HEK293 (cell line): ENCODE measurements at regions not wholly inside any gene's neighbourhood (a gene's known extent, or its start where the extent isn't known, plus 50 kb on each side); places are given as distances from the start of the nearest gene placed in this dataset.

Experiments
- CTCF ChIA-PET: fragments of 350-600 bp; formaldehyde crosslinking; extraction: SDS; loops from one replicate; lab custom pipeline; 2021; ENCODE audit warnings: antibody characterized with exemption; lab: Yijun Ruan, JAX
- POLR2A ChIA-PET: fragments of 300-600 bp; formaldehyde crosslinking; extraction: SDS; loops from one replicate; lab custom pipeline; 2020; ENCODE audit warnings: antibody characterized with exemption, inconsistent platforms; lab: Yijun Ruan, JAX
- H3K27ac ChIP-seq: fragments of 200-500 bp; sonication (Bioruptor generic); 2 replicates; pipeline ENCODE4 v1.5.1; 2014; ENCODE audit warnings: low read depth, low read length, control low read depth, inconsistent platforms; ENCODE audit errors: extremely low read depth
- H3K36me3 ChIP-seq, 2 experiments: fragments of 200-500 bp in 1 of 2; sonication (Bioruptor generic) in 1 of 2; 1 replicate in 1 of 2; 2 replicates in 1 of 2; pipeline ENCODE4 v1.5.1; 2014 to 2017; ENCODE audit warnings: inconsistent platforms in 2 of 2, low read length in 2 of 2; ENCODE audit not compliant: control insufficient read depth in 2 of 2, insufficient read depth in 1 of 2
- H3K4me1 ChIP-seq: fragments of 200-500 bp; sonication (Bioruptor generic); 2 replicates; pipeline ENCODE4 v1.5.1; 2014; ENCODE audit warnings: mild to moderate bottlenecking, low read length, inconsistent platforms; ENCODE audit not compliant: control insufficient read depth, insufficient read depth
- H3K4me3 ChIP-seq: 2 replicates; pipeline ENCODE4 v1.5.1; 2011; ENCODE audit warnings: low read depth, mild to moderate bottlenecking, control low read depth, low read length, moderate library complexity
- H3K9me3 ChIP-seq: fragments of 200-500 bp; sonication (Bioruptor generic); 2 replicates; pipeline ENCODE4 v1.5.1; 2014; ENCODE audit warnings: low read depth, low read length, inconsistent platforms; ENCODE audit not compliant: control insufficient read depth, insufficient read depth
- GLI2 ChIP-seq: fragments of 450-650 bp; formaldehyde crosslinking; IDR thresholded peaks from 2 replicates; pipeline ENCODE4; 2017; ENCODE audit warnings: missing biosample characterization, missing genetic modification characterization, low read depth, borderline replicate concordance
- GLIS1 ChIP-seq: fragments of 450-650 bp; formaldehyde crosslinking; IDR thresholded peaks from 2 replicates; pipeline ENCODE4 v1.5.1; 2016; ENCODE audit warnings: missing biosample characterization, missing genetic modification characterization
- RBAK ChIP-seq: fragments of 450-650 bp; formaldehyde crosslinking; IDR thresholded peaks from 2 replicates; pipeline ENCODE4 v1.5.1; 2016; ENCODE audit warnings: missing biosample characterization, missing genetic modification characterization
- SCRT2 ChIP-seq: fragments of 450-650 bp; formaldehyde crosslinking; IDR thresholded peaks from 2 replicates; pipeline ENCODE4 v1.5.1; 2016; ENCODE audit warnings: missing biosample characterization, missing genetic modification characterization
- SETDB1 ChIP-seq: IDR thresholded peaks from one replicate; pipeline ENCODE4 v1.6.1; 2017; ENCODE audit warnings: mild to moderate bottlenecking, low read length, moderate library complexity, mixed read lengths; ENCODE audit not compliant: insufficient read length
- ZNF530 ChIP-seq: fragments of 450-650 bp; formaldehyde crosslinking; IDR thresholded peaks from 2 replicates; pipeline ENCODE4 v1.5.1; 2016; ENCODE audit warnings: low read depth, missing biosample characterization, missing genetic modification characterization
- ZNF548 ChIP-seq: fragments of 450-650 bp; formaldehyde crosslinking; IDR thresholded peaks from 2 replicates; pipeline ENCODE4 v1.5.1; 2016; ENCODE audit warnings: missing biosample characterization, missing genetic modification characterization
- ZNF549 ChIP-seq: fragments of 450-650 bp; IDR thresholded peaks from 2 replicates; pipeline ENCODE4 v1.5.1; 2018; ENCODE audit warnings: missing biosample characterization, missing genetic modification characterization, mild to moderate bottlenecking, inconsistent platforms, moderate library complexity
- ZNF76 ChIP-seq: fragments of 450-650 bp; formaldehyde crosslinking; IDR thresholded peaks from 2 replicates; pipeline ENCODE4; 2016; ENCODE audit warnings: low read depth, missing biosample characterization, missing genetic modification characterization, borderline replicate concordance
- ZNF776 ChIP-seq: fragments of 450-650 bp; formaldehyde crosslinking; IDR thresholded peaks from 2 replicates; pipeline ENCODE4 v1.5.0; 2017; ENCODE audit warnings: missing biosample characterization, missing genetic modification characterization, borderline replicate concordance
- TF ChIP-seq, protein P1 (sequence below): fragments of 450-650 bp; formaldehyde crosslinking; IDR thresholded peaks from 2 replicates; pipeline ENCODE4 v1.5.1; 2016; ENCODE audit warnings: missing biosample characterization, missing genetic modification characterization
- TF ChIP-seq, protein P2 (sequence below): fragments of 450-650 bp; formaldehyde crosslinking; IDR thresholded peaks from 2 replicates; pipeline ENCODE4 v1.5.1; 2016; ENCODE audit warnings: missing biosample characterization, missing genetic modification characterization

GRCh38 chr22:26786398-26786797 lies 129.0 kb downstream of the MIAT start:
- no peaks in the 10 kb centered on the region for H3K9me3 ChIP-seq
- ChIA-PET CTCF (no interaction called here), POLR2A (interaction anchor here (0.5 kb wide), 1 partner anchor 38 kb away, joined by 7 read pairs; no protein-coding TSS in a partner anchor)
- 0 out of 2 replicates have a peak, but pooled peaks have one; percentile 4 for TF ChIP-seq SCRT2 (tag by site-specific recombination)
- no peak for TF ChIP-seq GLI2 (tag by site-specific recombination)
- TF ChIP-seq ZNF548 (tag by site-specific recombination) = no peak
- TF ChIP-seq, all 188 proteins: peak for 1
- H3K27ac ChIP-seq = no peak overlapping the region
- H3K36me3 ChIP-seq = peaks cover 0 to 8% of the 10 kb centered on the region in 2 experiments; a peak in 1 of 3 replicates
- no peaks in the 10 kb centered on the region for H3K4me1 ChIP-seq
- H3K4me3 ChIP-seq = no peak overlapping the region

GRCh38 chr22:26789951-26790350 lies 132.6 kb downstream of the MIAT start:
- peaks cover 0 to 3% of the 10 kb centered on the region in 2 experiments; a peak in 1 of 3 replicates for H3K36me3 ChIP-seq
- H3K27ac ChIP-seq = no peak overlapping the region
- ChIA-PET POLR2A (no interaction called here), CTCF (no interaction called here)
- TF ChIP-seq, protein P1, sequence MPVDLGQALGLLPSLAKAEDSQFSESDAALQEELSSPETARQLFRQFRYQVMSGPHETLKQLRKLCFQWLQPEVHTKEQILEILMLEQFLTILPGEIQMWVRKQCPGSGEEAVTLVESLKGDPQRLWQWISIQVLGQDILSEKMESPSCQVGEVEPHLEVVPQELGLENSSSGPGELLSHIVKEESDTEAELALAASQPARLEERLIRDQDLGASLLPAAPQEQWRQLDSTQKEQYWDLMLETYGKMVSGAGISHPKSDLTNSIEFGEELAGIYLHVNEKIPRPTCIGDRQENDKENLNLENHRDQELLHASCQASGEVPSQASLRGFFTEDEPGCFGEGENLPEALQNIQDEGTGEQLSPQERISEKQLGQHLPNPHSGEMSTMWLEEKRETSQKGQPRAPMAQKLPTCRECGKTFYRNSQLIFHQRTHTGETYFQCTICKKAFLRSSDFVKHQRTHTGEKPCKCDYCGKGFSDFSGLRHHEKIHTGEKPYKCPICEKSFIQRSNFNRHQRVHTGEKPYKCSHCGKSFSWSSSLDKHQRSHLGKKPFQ (tag by site-specific recombination) = no peak
- TF ChIP-seq ZNF76 (tag by site-specific recombination) = no peak
- no peak for TF ChIP-seq ZNF776 (tag by site-specific recombination)
- TF ChIP-seq GLIS1 (tag by site-specific recombination) = no peak
- TF ChIP-seq, protein P2, sequence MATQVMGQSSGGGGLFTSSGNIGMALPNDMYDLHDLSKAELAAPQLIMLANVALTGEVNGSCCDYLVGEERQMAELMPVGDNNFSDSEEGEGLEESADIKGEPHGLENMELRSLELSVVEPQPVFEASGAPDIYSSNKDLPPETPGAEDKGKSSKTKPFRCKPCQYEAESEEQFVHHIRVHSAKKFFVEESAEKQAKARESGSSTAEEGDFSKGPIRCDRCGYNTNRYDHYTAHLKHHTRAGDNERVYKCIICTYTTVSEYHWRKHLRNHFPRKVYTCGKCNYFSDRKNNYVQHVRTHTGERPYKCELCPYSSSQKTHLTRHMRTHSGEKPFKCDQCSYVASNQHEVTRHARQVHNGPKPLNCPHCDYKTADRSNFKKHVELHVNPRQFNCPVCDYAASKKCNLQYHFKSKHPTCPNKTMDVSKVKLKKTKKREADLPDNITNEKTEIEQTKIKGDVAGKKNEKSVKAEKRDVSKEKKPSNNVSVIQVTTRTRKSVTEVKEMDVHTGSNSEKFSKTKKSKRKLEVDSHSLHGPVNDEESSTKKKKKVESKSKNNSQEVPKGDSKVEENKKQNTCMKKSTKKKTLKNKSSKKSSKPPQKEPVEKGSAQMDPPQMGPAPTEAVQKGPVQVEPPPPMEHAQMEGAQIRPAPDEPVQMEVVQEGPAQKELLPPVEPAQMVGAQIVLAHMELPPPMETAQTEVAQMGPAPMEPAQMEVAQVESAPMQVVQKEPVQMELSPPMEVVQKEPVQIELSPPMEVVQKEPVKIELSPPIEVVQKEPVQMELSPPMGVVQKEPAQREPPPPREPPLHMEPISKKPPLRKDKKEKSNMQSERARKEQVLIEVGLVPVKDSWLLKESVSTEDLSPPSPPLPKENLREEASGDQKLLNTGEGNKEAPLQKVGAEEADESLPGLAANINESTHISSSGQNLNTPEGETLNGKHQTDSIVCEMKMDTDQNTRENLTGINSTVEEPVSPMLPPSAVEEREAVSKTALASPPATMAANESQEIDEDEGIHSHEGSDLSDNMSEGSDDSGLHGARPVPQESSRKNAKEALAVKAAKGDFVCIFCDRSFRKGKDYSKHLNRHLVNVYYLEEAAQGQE = no peak
- no peak for TF ChIP-seq ZNF530 (tag by site-specific recombination)
- H3K4me1 ChIP-seq = no peaks in the 10 kb centered on the region
- no peak overlapping the region for H3K4me3 ChIP-seq
- no peaks in the 10 kb centered on the region for H3K9me3 ChIP-seq

GRCh38 chr22:26792522-26792921 lies 135.1 kb downstream of the MIAT start:
- TF ChIP-seq ZNF549 (tag by site-specific recombination) = no peak
- TF ChIP-seq, protein P2 = no peak
- TF ChIP-seq SETDB1 = no peak
- no peak for TF ChIP-seq RBAK (tag by site-specific recombination)
- Histone ChIP-seq H3K4me1 (no peaks in the 10 kb centered on the region), H3K27ac (no peak overlapping the region), H3K36me3 (peaks cover 0 to 3% of the 10 kb centered on the region in 2 experiments; a peak in 1 of 3 replicates), H3K9me3 (no peaks in the 10 kb centered on the region), H3K4me3 (no peak overlapping the region)
- ChIA-PET CTCF (no interaction called here), POLR2A (interaction anchor here (0.6 kb wide), 1 partner anchor 28 kb away, joined by 11 read pairs; no protein-coding TSS in a partner anchor)
